ENCODE measurements at regions not wholly inside any gene's neighbourhood (a gene's known extent, or its start where the extent isn't known, plus 50 kb on each side); places are given as distances from the start of the nearest gene placed in this dataset.

GRCh38 chr7:88681682-88682081 is 77.8 kb upstream of the ZNF804B start:
- Histone ChIP-seq H3K4me1 (ENCODE audit: control extremely low read depth in 1 of 4, control insufficient read depth in 4 of 4, insufficient read depth in 4 of 4, low read length in 3 of 4) (peaks cover 0 to 3% (median 0%) of the 10 kb centered on the region in 4 experiments), H3K36me3 (ENCODE audit: control insufficient read depth in 4 of 4, insufficient read depth in 4 of 4, low read length in 3 of 4) (no peaks in the 10 kb centered on the region), H3K9me3 (ENCODE audit: control extremely low read depth in 1 of 5, control insufficient read depth in 4 of 5, insufficient read depth in 2 of 5, low read depth in 1 of 5, low read length in 4 of 5) (no peaks in the 10 kb centered on the region), H3K4me3 (ENCODE audit: control insufficient read depth in 1 of 7, extremely low read depth in 1 of 7, insufficient read depth in 4 of 7, low read depth in 2 of 7, low read length in 6 of 7) (no peak overlapping the region), H3K27ac (ENCODE audit: insufficient read depth in 1 of 2, low read depth in 1 of 2, low read length in 2 of 2, poor library complexity in 1 of 2, severe bottlenecking in 2 of 2) (no peak overlapping the region), H3K27me3 (replicated peaks in 2 of 5; ENCODE audit: control insufficient read depth in 4 of 5, insufficient read depth in 5 of 5, low read length in 4 of 5) (no peaks in the 10 kb centered on the region)
- WGBS (ENCODE audit: insufficient coverage): no CpG with 5 or more reads among the region's 2 CpGs
- no peak for DNase-seq
- POLR2A ChIA-PET: no interaction called here
- CTCF ChIA-PET: no interaction called here

- H3K27ac ChIP-seq (ENCODE audit: insufficient read depth in 1 of 2, low read depth in 1 of 2, low read length in 2 of 2, poor library complexity in 1 of 2, severe bottlenecking in 2 of 2): no peak overlapping the region
- no peaks in the 10 kb centered on the region for H3K4me1 ChIP-seq (ENCODE audit: control extremely low read depth in 1 of 4, control insufficient read depth in 4 of 4, insufficient read depth in 4 of 4, low read length in 3 of 4)
- CTCF ChIA-PET: no interaction called here
- no peaks in the 10 kb centered on the region for H3K27me3 ChIP-seq (replicated peaks in 2 of 5; ENCODE audit: control insufficient read depth in 4 of 5, insufficient read depth in 5 of 5, low read length in 4 of 5)
- no peak for DNase-seq
- no peaks in the 10 kb centered on the region for H3K9me3 ChIP-seq (ENCODE audit: control extremely low read depth in 1 of 5, control insufficient read depth in 4 of 5, insufficient read depth in 2 of 5, low read depth in 1 of 5, low read length in 4 of 5)
- no peak overlapping the region for H3K4me3 ChIP-seq (ENCODE audit: control insufficient read depth in 1 of 7, extremely low read depth in 1 of 7, insufficient read depth in 4 of 7, low read depth in 2 of 7, low read length in 6 of 7)
- POLR2A ChIA-PET: no interaction called here
- no peaks in the 10 kb centered on the region for H3K36me3 ChIP-seq (ENCODE audit: control insufficient read depth in 4 of 4, insufficient read depth in 4 of 4, low read length in 3 of 4)
Measured at GRCh38 chr7:88670536-88670935, 89.0 kb upstream of the ZNF804B start.

GRCh38 chr7:88669913-88670312 is 89.6 kb upstream of the ZNF804B start:
- no peaks in the 10 kb centered on the region for H3K27me3 ChIP-seq (replicated peaks in 2 of 5; ENCODE audit: control insufficient read depth in 4 of 5, insufficient read depth in 5 of 5, low read length in 4 of 5)
- no peaks in the 10 kb centered on the region for H3K9me3 ChIP-seq (ENCODE audit: control extremely low read depth in 1 of 5, control insufficient read depth in 4 of 5, insufficient read depth in 2 of 5, low read depth in 1 of 5, low read length in 4 of 5)
- no peaks in the 10 kb centered on the region for H3K4me1 ChIP-seq (ENCODE audit: control extremely low read depth in 1 of 4, control insufficient read depth in 4 of 4, insufficient read depth in 4 of 4, low read length in 3 of 4)
- ChIA-PET CTCF (no interaction called here), POLR2A (no interaction called here)
- H3K27ac ChIP-seq (ENCODE audit: insufficient read depth in 1 of 2, low read depth in 1 of 2, low read length in 2 of 2, poor library complexity in 1 of 2, severe bottlenecking in 2 of 2): no peak overlapping the region
- H3K4me3 ChIP-seq (ENCODE audit: control insufficient read depth in 1 of 7, extremely low read depth in 1 of 7, insufficient read depth in 4 of 7, low read depth in 2 of 7, low read length in 6 of 7): no peak overlapping the region
- H3K36me3 ChIP-seq (ENCODE audit: control insufficient read depth in 4 of 4, insufficient read depth in 4 of 4, low read length in 3 of 4): no peaks in the 10 kb centered on the region
- WGBS (ENCODE audit: insufficient coverage): 50% methylated on average over 2 of the region's 3 CpGs
- peak in 1 of 3 donors; percentile 7 for DNase-seq

GRCh38 chr7:88668591-88668990 is 90.9 kb upstream of the ZNF804B start:
- no peak overlapping the region for H3K27ac ChIP-seq (ENCODE audit: insufficient read depth in 1 of 2, low read depth in 1 of 2, low read length in 2 of 2, poor library complexity in 1 of 2, severe bottlenecking in 2 of 2)
- H3K4me1 ChIP-seq (ENCODE audit: control extremely low read depth in 1 of 4, control insufficient read depth in 4 of 4, insufficient read depth in 4 of 4, low read length in 3 of 4): no peaks in the 10 kb centered on the region
- no peak overlapping the region for H3K4me3 ChIP-seq (ENCODE audit: control insufficient read depth in 1 of 7, extremely low read depth in 1 of 7, insufficient read depth in 4 of 7, low read depth in 2 of 7, low read length in 6 of 7)
- H3K9me3 ChIP-seq (ENCODE audit: control extremely low read depth in 1 of 5, control insufficient read depth in 4 of 5, insufficient read depth in 2 of 5, low read depth in 1 of 5, low read length in 4 of 5): no peaks in the 10 kb centered on the region
- ChIA-PET CTCF (no interaction called here), POLR2A (no interaction called here)
- no peak for DNase-seq
- WGBS (ENCODE audit: insufficient coverage): 100% methylated on average over 1 of the region's 1 CpG
- no peaks in the 10 kb centered on the region for H3K36me3 ChIP-seq (ENCODE audit: control insufficient read depth in 4 of 4, insufficient read depth in 4 of 4, low read length in 3 of 4)
- no peaks in the 10 kb centered on the region for H3K27me3 ChIP-seq (replicated peaks in 2 of 5; ENCODE audit: control insufficient read depth in 4 of 5, insufficient read depth in 5 of 5, low read length in 4 of 5)

GRCh38 chr7:88666626-88667025 is 92.9 kb upstream of the ZNF804B start:
- POLR2A ChIA-PET: no interaction called here

GRCh38 chr7:88665892-88666514 is 93.5 kb upstream of the ZNF804B start:
- no peaks in the 10 kb centered on the region for H3K9me3 ChIP-seq (ENCODE audit: control extremely low read depth in 1 of 5, control insufficient read depth in 4 of 5, insufficient read depth in 2 of 5, low read depth in 1 of 5, low read length in 4 of 5)
- ChIA-PET POLR2A (no interaction called here), CTCF (no interaction called here)
- DNase-seq: peak; percentile 13 to 31 (median 20)
- no peaks in the 10 kb centered on the region for H3K36me3 ChIP-seq (ENCODE audit: control insufficient read depth in 4 of 4, insufficient read depth in 4 of 4, low read length in 3 of 4)
- H3K4me3 ChIP-seq (ENCODE audit: control insufficient read depth in 1 of 7, extremely low read depth in 1 of 7, insufficient read depth in 4 of 7, low read depth in 2 of 7, low read length in 6 of 7): no peak overlapping the region
- H3K4me1 ChIP-seq (ENCODE audit: control extremely low read depth in 1 of 4, control insufficient read depth in 4 of 4, insufficient read depth in 4 of 4, low read length in 3 of 4): no peaks in the 10 kb centered on the region
- WGBS (ENCODE audit: insufficient coverage): 63% methylated on average over 3 of the region's 3 CpGs
- no peak overlapping the region for H3K27ac ChIP-seq (ENCODE audit: insufficient read depth in 1 of 2, low read depth in 1 of 2, low read length in 2 of 2, poor library complexity in 1 of 2, severe bottlenecking in 2 of 2)
- H3K27me3 ChIP-seq (replicated peaks in 2 of 5; ENCODE audit: control insufficient read depth in 4 of 5, insufficient read depth in 5 of 5, low read length in 4 of 5): no peaks in the 10 kb centered on the region

More at GRCh38 chr7:88666626-88667025, 92.9 kb upstream of the ZNF804B start:
- Histone ChIP-seq H3K27ac (ENCODE audit: insufficient read depth in 1 of 2, low read depth in 1 of 2, low read length in 2 of 2, poor library complexity in 1 of 2, severe bottlenecking in 2 of 2) (no peak overlapping the region), H3K4me3 (ENCODE audit: control insufficient read depth in 1 of 7, extremely low read depth in 1 of 7, insufficient read depth in 4 of 7, low read depth in 2 of 7, low read length in 6 of 7) (no peak overlapping the region), H3K9me3 (ENCODE audit: control extremely low read depth in 1 of 5, control insufficient read depth in 4 of 5, insufficient read depth in 2 of 5, low read depth in 1 of 5, low read length in 4 of 5) (no peaks in the 10 kb centered on the region), H3K4me1 (ENCODE audit: control extremely low read depth in 1 of 4, control insufficient read depth in 4 of 4, insufficient read depth in 4 of 4, low read length in 3 of 4) (no peaks in the 10 kb centered on the region), H3K36me3 (ENCODE audit: control insufficient read depth in 4 of 4, insufficient read depth in 4 of 4, low read length in 3 of 4) (no peaks in the 10 kb centered on the region), H3K27me3 (replicated peaks in 2 of 5; ENCODE audit: control insufficient read depth in 4 of 5, insufficient read depth in 5 of 5, low read length in 4 of 5) (no peaks in the 10 kb centered on the region)
- DNase-seq: no peak
- CTCF ChIA-PET: no interaction called here

GRCh38 chr7:88664630-88665233 is 94.8 kb upstream of the ZNF804B start:
- CTCF ChIA-PET: no interaction called here
- Histone ChIP-seq H3K4me1 (ENCODE audit: control extremely low read depth in 1 of 4, control insufficient read depth in 4 of 4, insufficient read depth in 4 of 4, low read length in 3 of 4) (no peaks in the 10 kb centered on the region), H3K4me3 (ENCODE audit: control insufficient read depth in 1 of 7, extremely low read depth in 1 of 7, insufficient read depth in 4 of 7, low read depth in 2 of 7, low read length in 6 of 7) (no peak overlapping the region), H3K36me3 (ENCODE audit: control insufficient read depth in 4 of 4, insufficient read depth in 4 of 4, low read length in 3 of 4) (no peaks in the 10 kb centered on the region), H3K27me3 (replicated peaks in 2 of 5; ENCODE audit: control insufficient read depth in 4 of 5, insufficient read depth in 5 of 5, low read length in 4 of 5) (no peaks in the 10 kb centered on the region), H3K9me3 (ENCODE audit: control extremely low read depth in 1 of 5, control insufficient read depth in 4 of 5, insufficient read depth in 2 of 5, low read depth in 1 of 5, low read length in 4 of 5) (no peaks in the 10 kb centered on the region), H3K27ac (ENCODE audit: insufficient read depth in 1 of 2, low read depth in 1 of 2, low read length in 2 of 2, poor library complexity in 1 of 2, severe bottlenecking in 2 of 2) (no peak overlapping the region)
- WGBS (ENCODE audit: insufficient coverage): 100% methylated on average over 1 of the region's 1 CpG
- POLR2A ChIA-PET: no interaction called here
- no peak for DNase-seq

Data from common myeloid progenitor, CD34-positive (primary cell).